Peyer's patch (tissue), 4 donors: ENCODE measurements at regions not wholly inside any gene's neighbourhood (a gene's known extent, or its start where the extent isn't known, plus 50 kb on each side); places are given as distances from the start of the nearest gene placed in this dataset.

Source experiments
- POLR2A ChIP-seq, 2 donors: fragments of 450-650 bp; IDR thresholded peaks; one replicate each; pipeline ENCODE4 v1.5.1; 2017; ENCODE audit warnings: antibody characterized with exemption in 2 of 2, mild to moderate bottlenecking in 2 of 2, moderate library complexity in 2 of 2
- TF ChIP-seq, protein P1 (sequence below), 6 experiments: fragments of 450-650 bp in 4 of 6; fragments of 200-600 bp in 2 of 6; sonication (generic) in 1 of 6; IDR thresholded peaks; one replicate each; pipeline ENCODE4 v1.5.1; 2017 to 2019; ENCODE audit warnings: antibody characterized with exemption in 6 of 6, mild to moderate bottlenecking in 3 of 6, moderate library complexity in 1 of 6

- TF ChIP-seq, protein P1, sequence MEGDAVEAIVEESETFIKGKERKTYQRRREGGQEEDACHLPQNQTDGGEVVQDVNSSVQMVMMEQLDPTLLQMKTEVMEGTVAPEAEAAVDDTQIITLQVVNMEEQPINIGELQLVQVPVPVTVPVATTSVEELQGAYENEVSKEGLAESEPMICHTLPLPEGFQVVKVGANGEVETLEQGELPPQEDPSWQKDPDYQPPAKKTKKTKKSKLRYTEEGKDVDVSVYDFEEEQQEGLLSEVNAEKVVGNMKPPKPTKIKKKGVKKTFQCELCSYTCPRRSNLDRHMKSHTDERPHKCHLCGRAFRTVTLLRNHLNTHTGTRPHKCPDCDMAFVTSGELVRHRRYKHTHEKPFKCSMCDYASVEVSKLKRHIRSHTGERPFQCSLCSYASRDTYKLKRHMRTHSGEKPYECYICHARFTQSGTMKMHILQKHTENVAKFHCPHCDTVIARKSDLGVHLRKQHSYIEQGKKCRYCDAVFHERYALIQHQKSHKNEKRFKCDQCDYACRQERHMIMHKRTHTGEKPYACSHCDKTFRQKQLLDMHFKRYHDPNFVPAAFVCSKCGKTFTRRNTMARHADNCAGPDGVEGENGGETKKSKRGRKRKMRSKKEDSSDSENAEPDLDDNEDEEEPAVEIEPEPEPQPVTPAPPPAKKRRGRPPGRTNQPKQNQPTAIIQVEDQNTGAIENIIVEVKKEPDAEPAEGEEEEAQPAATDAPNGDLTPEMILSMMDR (IDR thresholded peaks at IDR 0.05), result no peak
- TF ChIP-seq POLR2A (IDR thresholded peaks at IDR 0.05), result no peak
Measured at GRCh38 chr6:114559419-114559818, 216.6 kb upstream of the HS3ST5 start.
